ENCODE measurements at regions not wholly inside any gene's neighbourhood (a gene's known extent, or its start where the extent isn't known, plus 50 kb on each side); places are given as distances from the start of the nearest gene placed in this dataset.
A peak's percentile ranks its signal among the peaks of the same experiment; 100 is the strongest.

DNA sequence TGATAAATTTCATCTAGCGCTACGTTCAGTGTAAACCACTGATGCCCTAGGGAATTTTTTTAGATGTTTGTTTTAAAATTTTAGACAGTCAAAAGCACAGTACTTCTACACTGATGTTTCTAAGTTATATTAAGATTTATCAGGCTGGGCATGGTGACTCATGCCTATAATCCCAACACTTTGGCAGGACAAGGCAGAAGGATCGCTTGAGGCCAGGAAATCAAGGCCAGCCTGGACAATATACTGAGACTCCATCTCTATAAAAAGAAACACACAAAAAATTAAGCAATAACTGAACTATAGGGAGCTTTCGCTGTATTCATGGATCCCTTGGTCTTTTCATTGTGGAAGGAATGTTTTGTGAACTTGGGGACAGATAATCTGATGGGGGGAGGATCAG is 50.6 kb upstream of the MAPRE2 start:
- Mint-ChIP-seq H3K4me1 (ENCODE audit: low read depth) (peaks cover 36% of the 10 kb centered on the region), H3K36me3 (ENCODE audit: low read depth) (no peaks in the 10 kb centered on the region), H3K4me3 (ENCODE audit: unreplicated experiment) (no peak overlapping the region), H3K27ac (ENCODE audit: unreplicated experiment) (peak overlapping the region; percentile 19), H3K27me3 (ENCODE audit: low read depth) (no peaks in the 10 kb centered on the region), H3K9me3 (ENCODE audit: low read depth) (no peaks in the 10 kb centered on the region)
- no peak for DNase-seq (ENCODE audit: low spot score)
- TF ChIP-seq CTCF (IDR thresholded peaks at IDR 0.05): no peak

DNA sequence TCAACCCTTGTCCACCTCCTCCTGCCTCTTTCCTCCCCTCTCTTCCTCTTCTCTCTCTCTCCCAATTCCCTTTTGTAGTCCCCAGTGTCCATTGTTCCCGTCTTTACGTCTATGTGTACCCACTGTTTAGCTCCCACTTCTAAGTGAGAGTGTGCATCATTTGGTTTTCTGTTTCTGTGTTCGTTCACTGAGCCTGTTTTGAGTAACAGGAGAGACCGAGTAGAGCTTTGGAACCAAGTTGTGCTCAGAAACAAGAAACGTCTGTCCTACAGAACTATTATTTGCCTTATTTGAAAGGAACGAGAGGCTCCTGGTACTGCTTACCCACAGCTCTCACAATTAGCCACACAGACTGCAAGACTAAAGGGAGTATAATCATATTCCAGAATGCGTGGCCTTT is 50.1 kb upstream of the MAPRE2 start:
- no peak for DNase-seq (ENCODE audit: low spot score)
- H3K9me3 Mint-ChIP-seq (ENCODE audit: low read depth): no peaks in the 10 kb centered on the region
- no peaks in the 10 kb centered on the region for H3K27me3 Mint-ChIP-seq (ENCODE audit: low read depth)
- no peak overlapping the region for H3K4me3 Mint-ChIP-seq (ENCODE audit: unreplicated experiment)
- no peak for TF ChIP-seq CTCF (IDR thresholded peaks at IDR 0.05)
- peaks cover 36% of the 10 kb centered on the region for H3K4me1 Mint-ChIP-seq (ENCODE audit: low read depth)
- H3K27ac Mint-ChIP-seq (ENCODE audit: unreplicated experiment): no peak overlapping the region
- no peaks in the 10 kb centered on the region for H3K36me3 Mint-ChIP-seq (ENCODE audit: low read depth)
